Thymus (tissue), 11 donors: ENCODE measurements at regions not wholly inside any gene's neighbourhood (a gene's known extent, or its start where the extent isn't known, plus 50 kb on each side); places are given as distances from the start of the nearest gene placed in this dataset.
"Not testable (repeated sequence)": the region's sequence is repeated elsewhere in the genome, so short reads cannot be mapped to it uniquely, and the experiment has no call there.

Source experiments
- DNase-seq, 9 donors: peaks; one replicate each; pipeline ENCODE4 v3.0.0-alpha.2; 2013; ENCODE audit warnings: low spot score in 9 of 9, low read depth in 6 of 9, missing footprints in 1 of 9
- H3K27ac ChIP-seq, 2 donors: one replicate each; pipeline ENCODE4 v1.5.1; 2013; ENCODE audit warnings: control low read depth in 1 of 2, low read depth in 1 of 2, low read length in 1 of 2, mild to moderate bottlenecking in 1 of 2, moderate library complexity in 1 of 2
- H3K27me3 ChIP-seq, 2 donors: one replicate each; pipeline ENCODE4 v1.5.1; 2013; ENCODE audit warnings: low read length in 1 of 2; ENCODE audit not compliant: control insufficient read depth in 2 of 2, insufficient read depth in 1 of 2
- H3K36me3 ChIP-seq, 2 donors: one replicate each; pipeline ENCODE4 v1.5.1; 2013; ENCODE audit warnings: low read length in 1 of 2, mild to moderate bottlenecking in 1 of 2, moderate library complexity in 1 of 2; ENCODE audit not compliant: control insufficient read depth in 2 of 2, insufficient read depth in 2 of 2
- H3K4me1 ChIP-seq, 2 donors: one replicate each; pipeline ENCODE4 v1.5.1; 2013; ENCODE audit warnings: low read length in 2 of 2; ENCODE audit not compliant: control insufficient read depth in 2 of 2, insufficient read depth in 2 of 2
- H3K4me3 ChIP-seq, 2 donors: one replicate each; pipeline ENCODE4 v1.5.1; 2013; ENCODE audit warnings: low read length in 2 of 2, control low read depth in 1 of 2, mild to moderate bottlenecking in 1 of 2
- H3K9me3 ChIP-seq, 2 donors: one replicate each; pipeline ENCODE4 v1.5.1; 2013; ENCODE audit warnings: low read length in 1 of 2, mild to moderate bottlenecking in 1 of 2; ENCODE audit not compliant: control insufficient read depth in 2 of 2, insufficient read depth in 1 of 2
- WGBS: extraction: QIAGEN DNeasy Blood & Tissue Kit; methylation state at CpG from one replicate; pipeline ENCODE4 v1.1.7; 2013; 5-methylcytosine and 5-hydroxymethylcytosine counted together
- donor health status: healthy.

DNA sequence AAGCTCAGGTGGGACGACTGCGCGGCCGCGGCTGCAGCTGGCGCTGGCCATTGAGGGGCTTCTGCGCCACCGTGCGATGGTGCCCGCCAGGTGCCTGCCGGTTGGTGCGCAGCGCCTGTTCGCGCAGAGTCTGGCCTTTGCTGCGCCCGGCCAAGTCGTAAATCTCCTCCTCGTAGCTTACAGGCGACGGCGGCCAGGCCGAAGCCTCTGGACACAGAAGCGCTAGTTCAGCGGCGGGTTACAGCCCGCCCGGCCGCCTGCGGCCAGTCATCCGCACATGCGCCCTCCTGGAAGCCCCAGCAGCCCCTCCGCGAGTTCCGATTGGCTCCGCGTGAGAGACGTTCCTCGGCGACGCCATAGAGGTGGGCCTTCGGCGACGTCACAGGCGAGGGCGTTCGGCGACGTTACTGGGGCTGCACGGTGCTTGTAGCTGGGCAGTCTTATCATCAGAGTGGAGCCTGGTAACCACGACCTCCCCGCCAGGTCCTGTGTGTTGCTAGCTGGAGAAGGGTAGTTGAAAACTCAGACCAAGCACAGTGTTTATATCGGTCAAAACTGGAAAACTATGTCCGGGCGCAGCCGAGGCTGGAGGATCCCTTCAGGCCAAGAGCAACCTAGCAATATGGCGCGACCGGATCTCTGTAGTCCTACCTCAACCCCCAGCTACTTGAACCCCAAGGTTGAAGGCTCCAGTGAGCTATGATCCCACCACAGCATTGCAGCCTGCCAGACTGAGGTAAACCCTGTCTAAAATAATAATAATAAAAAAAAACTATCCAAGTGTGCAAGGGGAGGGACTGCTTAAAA, 265.7 kb downstream of the OR4C45 start:
- no peaks in the 10 kb centered on the region for H3K27me3 ChIP-seq
- no peaks in the 10 kb centered on the region for H3K4me1 ChIP-seq
- no peak overlapping the region for H3K27ac ChIP-seq
- peaks cover 9 to 43% of the 10 kb centered on the region in 2 donors for H3K9me3 ChIP-seq
- no peak for DNase-seq
- no peaks in the 10 kb centered on the region for H3K36me3 ChIP-seq
- no peak overlapping the region for H3K4me3 ChIP-seq
- 83% methylated on average over 59 of the region's 59 CpGs for WGBS

GRCh38 chr11:50330723-50331122, 298.0 kb downstream of the OR4C45 start:
- not testable (repeated sequence) for H3K27me3 ChIP-seq, H3K4me3 ChIP-seq, DNase-seq, H3K27ac ChIP-seq, H3K36me3 ChIP-seq, H3K4me1 ChIP-seq
- WGBS: 79% methylated on average over 2 of the region's 2 CpGs
- H3K9me3 ChIP-seq: peaks cover 2 to 22% of the 10 kb centered on the region in 2 donors

DNA sequence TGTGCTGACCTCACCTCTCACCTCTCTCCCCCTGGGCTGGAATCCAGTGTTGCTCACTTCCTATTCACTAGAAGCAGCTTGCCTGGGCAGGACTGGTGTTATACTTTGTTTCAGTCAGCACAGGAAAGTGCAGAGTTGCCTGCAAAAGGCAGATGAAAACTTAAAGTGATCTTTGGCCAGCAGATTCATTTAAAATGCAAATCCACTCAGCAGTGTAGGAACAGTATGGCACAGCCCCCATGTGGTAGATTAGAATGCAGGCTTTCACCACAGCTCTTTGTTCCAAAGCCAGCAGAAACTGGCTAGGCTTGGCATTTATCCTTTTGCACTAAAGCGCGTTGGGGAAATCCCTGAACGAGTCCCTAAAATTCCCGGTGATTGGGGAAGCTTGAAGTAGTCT, 301.2 kb downstream of the OR4C45 start:
- H3K27me3 ChIP-seq: no peaks in the 10 kb centered on the region
- 90% methylated on average over 4 of the region's 4 CpGs for WGBS
- H3K9me3 ChIP-seq: peaks cover 2 to 22% of the 10 kb centered on the region in 2 donors
- no peaks in the 10 kb centered on the region for H3K4me1 ChIP-seq
- H3K27ac ChIP-seq: no peak overlapping the region
- no peak overlapping the region for H3K4me3 ChIP-seq
- DNase-seq: no peak
- H3K36me3 ChIP-seq: no peaks in the 10 kb centered on the region

GRCh38 chr11:50337432-50337831, 304.8 kb downstream of the OR4C45 start:
- H3K27ac ChIP-seq, DNase-seq, H3K36me3 ChIP-seq, H3K27me3 ChIP-seq, H3K4me3 ChIP-seq, H3K4me1 ChIP-seq: not testable (repeated sequence)
- 0% methylated on average over 1 of the region's 1 CpG for WGBS
- peaks cover 2 to 13% of the 10 kb centered on the region in 2 donors for H3K9me3 ChIP-seq

DNA sequence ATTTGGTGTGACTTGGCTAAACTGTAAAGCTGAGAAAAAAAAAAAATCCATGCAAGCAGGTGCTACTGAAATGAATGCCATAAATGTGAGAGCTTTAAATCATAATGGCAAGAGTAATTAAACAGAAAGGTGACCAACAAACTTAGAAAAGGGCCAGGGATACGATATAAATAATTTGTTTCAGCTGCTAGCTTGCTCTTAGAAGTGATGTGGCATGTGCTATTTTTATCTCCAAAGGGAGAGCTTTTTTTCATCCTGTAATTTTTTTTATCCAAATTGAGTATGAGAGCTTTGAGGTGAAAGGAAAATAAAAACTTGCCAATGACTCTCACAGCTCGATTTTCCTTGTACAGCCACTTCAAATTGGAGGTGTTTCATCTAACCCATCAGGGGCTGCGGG, 315.3 kb downstream of the OR4C45 start:
- not testable (repeated sequence) for H3K4me1 ChIP-seq, H3K36me3 ChIP-seq, H3K27ac ChIP-seq, H3K4me3 ChIP-seq, H3K9me3 ChIP-seq, DNase-seq, H3K27me3 ChIP-seq
- no CpG with 5 or more reads among the region's 3 CpGs for WGBS

DNA sequence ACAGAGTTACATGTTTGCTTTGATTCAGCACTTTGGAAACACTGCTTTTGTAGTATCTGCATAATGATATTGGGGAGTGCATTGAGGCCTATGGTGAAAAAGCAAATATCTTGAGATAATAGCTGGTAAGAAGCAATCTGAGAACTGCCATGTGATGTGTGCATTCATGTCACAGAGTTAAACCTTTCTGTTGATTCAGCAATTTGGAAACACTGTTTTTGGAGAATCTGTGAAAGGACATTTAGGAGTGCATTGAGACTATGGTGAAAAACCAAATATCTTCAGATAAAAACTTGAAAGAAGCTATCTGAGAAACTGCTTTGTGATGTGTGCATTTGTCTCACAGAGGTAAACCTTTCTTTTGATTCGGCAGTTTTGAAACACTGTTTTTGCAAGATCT, 346.8 kb downstream of the OR4C45 start:
- 88% methylated on average over 1 of the region's 1 CpG for WGBS
- H3K4me1 ChIP-seq: no peaks in the 10 kb centered on the region
- no peak overlapping the region for H3K4me3 ChIP-seq
- H3K27ac ChIP-seq: no peak overlapping the region
- H3K27me3 ChIP-seq: no peaks in the 10 kb centered on the region
- DNase-seq: no peak
- H3K9me3 ChIP-seq: no peaks in the 10 kb centered on the region
- H3K36me3 ChIP-seq: no peaks in the 10 kb centered on the region

- no peak for DNase-seq
- Histone ChIP-seq H3K4me3 (no peak overlapping the region), H3K9me3 (no peaks in the 10 kb centered on the region), H3K27me3 (no peaks in the 10 kb centered on the region), H3K36me3 (no peaks in the 10 kb centered on the region), H3K27ac (no peak overlapping the region), H3K4me1 (no peaks in the 10 kb centered on the region)
- 86% methylated on average over 2 of the region's 2 CpGs for WGBS
Measured at GRCh38 chr11:50394017-50394416, 361.3 kb downstream of the OR4C45 start.

- Histone ChIP-seq H3K4me1 (no peaks in the 10 kb centered on the region), H3K9me3 (peaks cover 10 to 20% of the 10 kb centered on the region in 2 donors), H3K27ac (no peak overlapping the region), H3K27me3 (no peaks in the 10 kb centered on the region), H3K36me3 (no peaks in the 10 kb centered on the region), H3K4me3 (no peak overlapping the region)
- WGBS: 84% methylated on average over 6 of the region's 6 CpGs
- no peak for DNase-seq
Measured at GRCh38 chr11:50412832-50413231, 380.2 kb downstream of the OR4C45 start.

DNA sequence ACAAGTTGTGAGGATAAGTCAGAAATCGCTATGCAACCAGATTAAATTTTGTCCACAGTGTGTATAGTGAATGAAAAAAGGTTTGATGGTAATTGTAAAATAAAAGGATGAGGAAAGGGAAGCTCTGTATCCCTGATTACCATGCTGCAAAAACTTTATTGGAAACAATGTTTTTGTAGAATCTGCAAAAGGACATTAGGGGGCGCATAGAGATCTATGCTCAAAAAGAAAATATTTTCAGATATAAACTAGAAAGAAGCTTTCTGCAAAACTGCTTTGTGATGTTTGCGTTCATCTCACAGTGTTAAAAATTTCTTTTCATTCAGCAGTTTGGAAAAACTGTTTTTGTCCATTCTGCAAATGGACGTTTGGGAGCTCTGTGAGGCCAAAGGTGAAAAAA, 390.5 kb downstream of the OR4C45 start:
- H3K27ac ChIP-seq: no peak overlapping the region
- no peak for DNase-seq
- no peaks in the 10 kb centered on the region for H3K4me1 ChIP-seq
- no peaks in the 10 kb centered on the region for H3K27me3 ChIP-seq
- H3K9me3 ChIP-seq: peaks cover 0 to 3% of the 10 kb centered on the region in 2 donors
- no peaks in the 10 kb centered on the region for H3K36me3 ChIP-seq
- no peak overlapping the region for H3K4me3 ChIP-seq
- 50% methylated on average over 4 of the region's 4 CpGs for WGBS
